ENCODE measurements at regions not wholly inside any gene's neighbourhood (a gene's known extent, or its start where the extent isn't known, plus 50 kb on each side); places are given as distances from the start of the nearest gene placed in this dataset.

GRCh38 chr2:150572194-150572766 is 84.8 kb upstream of the RND3 start:
- no peaks in the 10 kb centered on the region for H3K36me3 ChIP-seq (replicated peaks)
- H3K4me1 ChIP-seq, result no peaks in the 10 kb centered on the region; the same call in 1 of the 2 replicates
- no peaks in the 10 kb centered on the region for H3K27me3 ChIP-seq (ENCODE audit: low read depth)
- in situ Hi-C loops (cut with MboI; ENCODE audit: low sequenced_read_pairs), result no loop called here
- DNase-seq (ENCODE audit: low spot score in 2 of 2), result no peak
- H3K4me3 ChIP-seq, result no peak overlapping the region
- no peaks in the 10 kb centered on the region for H3K9me3 ChIP-seq

- H3K4me1 ChIP-seq, result no peaks in the 10 kb centered on the region; the same call in 1 of the 2 replicates
- no peak overlapping the region for H3K4me3 ChIP-seq
- no peaks in the 10 kb centered on the region for H3K36me3 ChIP-seq (replicated peaks)
- H3K27me3 ChIP-seq (ENCODE audit: low read depth), result no peaks in the 10 kb centered on the region
- no peak for DNase-seq (ENCODE audit: low spot score in 2 of 2)
- in situ Hi-C loops (cut with MboI; ENCODE audit: low sequenced_read_pairs), result no loop called here
- no peaks in the 10 kb centered on the region for H3K9me3 ChIP-seq
Measured at GRCh38 chr2:150571121-150571520, 83.7 kb upstream of the RND3 start.

- Histone ChIP-seq H3K4me3 (no peak overlapping the region), H3K9me3 (no peaks in the 10 kb centered on the region), H3K4me1 (no peaks in the 10 kb centered on the region; the same call in 1 of the 2 replicates), H3K27me3 (ENCODE audit: low read depth) (no peaks in the 10 kb centered on the region), H3K36me3 (replicated peaks) (no peaks in the 10 kb centered on the region)
- DNase-seq (ENCODE audit: low spot score in 2 of 2), result no peak
- in situ Hi-C loops (cut with MboI; ENCODE audit: low sequenced_read_pairs), result no loop called here
Measured at GRCh38 chr2:150570712-150571111, 83.2 kb upstream of the RND3 start.

- in situ Hi-C loops (cut with MboI; ENCODE audit: low sequenced_read_pairs), result no loop called here
- Histone ChIP-seq H3K4me3 (no peak overlapping the region), H3K36me3 (replicated peaks) (no peaks in the 10 kb centered on the region), H3K9me3 (no peaks in the 10 kb centered on the region), H3K4me1 (no peaks in the 10 kb centered on the region; the same call in 1 of the 2 replicates), H3K27me3 (ENCODE audit: low read depth) (no peaks in the 10 kb centered on the region)
- DNase-seq (ENCODE audit: low spot score in 2 of 2), result no peak
Measured at GRCh38 chr2:150569761-150570160, 82.3 kb upstream of the RND3 start.

- Histone ChIP-seq H3K36me3 (replicated peaks) (no peaks in the 10 kb centered on the region), H3K4me1 (no peaks in the 10 kb centered on the region; the same call in 1 of the 2 replicates), H3K9me3 (no peaks in the 10 kb centered on the region), H3K27me3 (ENCODE audit: low read depth) (no peaks in the 10 kb centered on the region), H3K4me3 (no peak overlapping the region)
- DNase-seq (ENCODE audit: low spot score in 2 of 2), result no peak
- in situ Hi-C loops (cut with MboI; ENCODE audit: low sequenced_read_pairs), result no loop called here
Measured at GRCh38 chr2:150567771-150568301, 80.4 kb upstream of the RND3 start.

- Histone ChIP-seq H3K9me3 (no peaks in the 10 kb centered on the region), H3K4me1 (no peaks in the 10 kb centered on the region; the same call in 1 of the 2 replicates), H3K4me3 (no peak overlapping the region), H3K27me3 (ENCODE audit: low read depth) (no peaks in the 10 kb centered on the region), H3K36me3 (replicated peaks) (no peaks in the 10 kb centered on the region)
- DNase-seq (ENCODE audit: low spot score in 2 of 2), result no peak
- in situ Hi-C loops (cut with MboI; ENCODE audit: low sequenced_read_pairs), result no loop called here
Measured at GRCh38 chr2:150566289-150566688, 78.8 kb upstream of the RND3 start.

GRCh38 chr2:150561076-150561475 is 73.6 kb upstream of the RND3 start:
- peaks cover 8% of the 10 kb centered on the region for H3K4me1 ChIP-seq
- no peaks in the 10 kb centered on the region for H3K9me3 ChIP-seq
- H3K4me3 ChIP-seq, result no peak overlapping the region
- no peaks in the 10 kb centered on the region for H3K36me3 ChIP-seq (replicated peaks)
- in situ Hi-C loops (cut with MboI; ENCODE audit: low sequenced_read_pairs), result no loop called here
- no peaks in the 10 kb centered on the region for H3K27me3 ChIP-seq (ENCODE audit: low read depth)
- no peak for DNase-seq (ENCODE audit: low spot score in 2 of 2)

GRCh38 chr2:150557020-150557600 is 69.6 kb upstream of the RND3 start:
- H3K4me1 ChIP-seq, result peaks cover 8% of the 10 kb centered on the region
- H3K36me3 ChIP-seq (replicated peaks), result no peaks in the 10 kb centered on the region
- no peaks in the 10 kb centered on the region for H3K27me3 ChIP-seq (ENCODE audit: low read depth)
- no peak overlapping the region for H3K4me3 ChIP-seq
- no peaks in the 10 kb centered on the region for H3K9me3 ChIP-seq
- DNase-seq (ENCODE audit: low spot score in 2 of 2), result no peak
- in situ Hi-C loops (cut with MboI; ENCODE audit: low sequenced_read_pairs), result no loop called here

GRCh38 chr2:150555611-150556356 is 68.3 kb upstream of the RND3 start:
- in situ Hi-C loops (cut with MboI; ENCODE audit: low sequenced_read_pairs), result no loop called here
- H3K4me3 ChIP-seq, result no peak overlapping the region
- H3K4me1 ChIP-seq, result peaks cover 8% of the 10 kb centered on the region
- no peaks in the 10 kb centered on the region for H3K9me3 ChIP-seq
- H3K36me3 ChIP-seq (replicated peaks), result no peaks in the 10 kb centered on the region
- no peaks in the 10 kb centered on the region for H3K27me3 ChIP-seq (ENCODE audit: low read depth)
- no peak for DNase-seq (ENCODE audit: low spot score in 2 of 2)

GRCh38 chr2:150554046-150554445 is 66.6 kb upstream of the RND3 start:
- no peaks in the 10 kb centered on the region for H3K36me3 ChIP-seq (replicated peaks)
- no peaks in the 10 kb centered on the region for H3K9me3 ChIP-seq
- in situ Hi-C loops (cut with MboI; ENCODE audit: low sequenced_read_pairs), result no loop called here
- no peak overlapping the region for H3K4me3 ChIP-seq
- H3K4me1 ChIP-seq, result peaks cover 8% of the 10 kb centered on the region
- no peak for DNase-seq (ENCODE audit: low spot score in 2 of 2)
- H3K27me3 ChIP-seq (ENCODE audit: low read depth), result no peaks in the 10 kb centered on the region

- no peaks in the 10 kb centered on the region for H3K27me3 ChIP-seq (ENCODE audit: low read depth)
- H3K36me3 ChIP-seq (replicated peaks), result no peaks in the 10 kb centered on the region
- no peak for DNase-seq (ENCODE audit: low spot score in 2 of 2)
- H3K4me1 ChIP-seq, result peaks cover 8% of the 10 kb centered on the region
- no peak overlapping the region for H3K4me3 ChIP-seq
- in situ Hi-C loops (cut with MboI; ENCODE audit: low sequenced_read_pairs), result no loop called here
- no peaks in the 10 kb centered on the region for H3K9me3 ChIP-seq
Measured at GRCh38 chr2:150552041-150552820, 64.8 kb upstream of the RND3 start.

- H3K27me3 ChIP-seq (ENCODE audit: low read depth), result no peaks in the 10 kb centered on the region
- in situ Hi-C loops (cut with MboI; ENCODE audit: low sequenced_read_pairs), result no loop called here
- DNase-seq (ENCODE audit: low spot score in 2 of 2), result no peak
Measured at GRCh38 chr2:150549381-150549780, 61.9 kb upstream of the RND3 start.

GRCh38 chr2:150548527-150548926 is 61.1 kb upstream of the RND3 start:
- Histone ChIP-seq H3K36me3 (replicated peaks) (no peaks in the 10 kb centered on the region), H3K4me1 (no peaks in the 10 kb centered on the region), H3K27me3 (ENCODE audit: low read depth) (no peaks in the 10 kb centered on the region), H3K9me3 (no peaks in the 10 kb centered on the region), H3K4me3 (no peak overlapping the region)
- DNase-seq (ENCODE audit: low spot score in 2 of 2), result peak; percentile 31 to 53
- in situ Hi-C loops (cut with MboI; ENCODE audit: low sequenced_read_pairs), result no loop called here

More at GRCh38 chr2:150549381-150549780, 61.9 kb upstream of the RND3 start:
- Histone ChIP-seq H3K9me3 (no peaks in the 10 kb centered on the region), H3K4me3 (no peak overlapping the region), H3K4me1 (no peaks in the 10 kb centered on the region), H3K36me3 (replicated peaks) (no peaks in the 10 kb centered on the region)
